Activated CD4-positive, alpha-beta memory T cell treated with anti-CD3 and anti-CD28 coated beads, Interleukin-2, amount 10 ng/mL, durations not matched to agents 7 days and 5 days (primary cell): ENCODE measurements at regions not wholly inside any gene's neighbourhood (a gene's known extent, or its start where the extent isn't known, plus 50 kb on each side); places are given as distances from the start of the nearest gene placed in this dataset.

Experiments
- CTCF ChIA-PET: fragments of 350-600 bp; sonication (Branson Sonifier 250); formaldehyde crosslinking; loops from one replicate; lab custom pipeline; 2021; ENCODE audit warnings: antibody characterized with exemption, inconsistent platforms; lab: Charles Lee
- POLR2A ChIA-PET: fragments of 350-600 bp; sonication (Branson Sonifier 250); formaldehyde crosslinking; loops from one replicate; lab custom pipeline; 2021; ENCODE audit warnings: antibody characterized with exemption; lab: Charles Lee
- DNase-seq: peaks from one replicate; pipeline ENCODE4 v3.0.0-alpha.2; 2020
- H3K27ac Mint-ChIP-seq: one replicate; pipeline ENCODE4 v1.8.0; 2021; ENCODE audit warnings: mild to moderate bottlenecking, mixed read lengths
- H3K27me3 Mint-ChIP-seq: one replicate; pipeline ENCODE4 v1.8.0; 2021; ENCODE audit warnings: mixed read lengths
- H3K36me3 Mint-ChIP-seq: one replicate; pipeline ENCODE4 v1.8.0; 2021; ENCODE audit warnings: low read depth, mixed read lengths
- H3K4me1 Mint-ChIP-seq: one replicate; pipeline ENCODE4 v1.8.0; 2021; ENCODE audit warnings: mixed read lengths
- H3K4me3 Mint-ChIP-seq: one replicate; pipeline ENCODE4 v1.8.0; 2021; ENCODE audit warnings: mild to moderate bottlenecking, mixed read lengths
- H3K9me3 Mint-ChIP-seq: one replicate; pipeline ENCODE4 v1.8.0; 2021; ENCODE audit warnings: mixed read lengths

- Mint-ChIP-seq H3K9me3 (no peaks in the 10 kb centered on the region), H3K4me3 (no peak overlapping the region), H3K36me3 (no peaks in the 10 kb centered on the region), H3K27ac (no peak overlapping the region), H3K4me1 (no peaks in the 10 kb centered on the region), H3K27me3 (no peaks in the 10 kb centered on the region)
- no peak for DNase-seq
- ChIA-PET CTCF (no interaction called here), POLR2A (no interaction called here)
These were observed 125.3 kb upstream of the GPC6 start for GRCh38 chr13:93101226-93101734.

- no peaks in the 10 kb centered on the region for H3K4me1 Mint-ChIP-seq
- POLR2A ChIA-PET = no interaction called here
- CTCF ChIA-PET = no interaction called here
- no peak overlapping the region for H3K4me3 Mint-ChIP-seq
- DNase-seq = no peak
- H3K27me3 Mint-ChIP-seq = no peaks in the 10 kb centered on the region
- no peaks in the 10 kb centered on the region for H3K36me3 Mint-ChIP-seq
- no peak overlapping the region for H3K27ac Mint-ChIP-seq
- H3K9me3 Mint-ChIP-seq = no peaks in the 10 kb centered on the region
These were observed 122.3 kb upstream of the GPC6 start for GRCh38 chr13:93104270-93104669.

- peaks cover 2% of the 10 kb centered on the region for H3K9me3 Mint-ChIP-seq
These were observed 118.5 kb upstream of the GPC6 start for GRCh38 chr13:93108111-93108601.

GRCh38 chr13:93116809-93117208, 109.8 kb upstream of the GPC6 start:
- POLR2A ChIA-PET = no interaction called here
- DNase-seq = no peak
- Mint-ChIP-seq H3K4me3 (no peak overlapping the region), H3K27ac (no peak overlapping the region), H3K9me3 (peaks cover 3% of the 10 kb centered on the region), H3K27me3 (no peaks in the 10 kb centered on the region), H3K36me3 (no peaks in the 10 kb centered on the region), H3K4me1 (no peaks in the 10 kb centered on the region)
- CTCF ChIA-PET = no interaction called here

More at GRCh38 chr13:93108111-93108601, 118.5 kb upstream of the GPC6 start:
- CTCF ChIA-PET = no interaction called here
- DNase-seq = no peak
- Mint-ChIP-seq H3K36me3 (no peaks in the 10 kb centered on the region), H3K4me3 (no peak overlapping the region), H3K27ac (no peak overlapping the region), H3K27me3 (no peaks in the 10 kb centered on the region), H3K4me1 (no peaks in the 10 kb centered on the region)
- POLR2A ChIA-PET = no interaction called here

DNA sequence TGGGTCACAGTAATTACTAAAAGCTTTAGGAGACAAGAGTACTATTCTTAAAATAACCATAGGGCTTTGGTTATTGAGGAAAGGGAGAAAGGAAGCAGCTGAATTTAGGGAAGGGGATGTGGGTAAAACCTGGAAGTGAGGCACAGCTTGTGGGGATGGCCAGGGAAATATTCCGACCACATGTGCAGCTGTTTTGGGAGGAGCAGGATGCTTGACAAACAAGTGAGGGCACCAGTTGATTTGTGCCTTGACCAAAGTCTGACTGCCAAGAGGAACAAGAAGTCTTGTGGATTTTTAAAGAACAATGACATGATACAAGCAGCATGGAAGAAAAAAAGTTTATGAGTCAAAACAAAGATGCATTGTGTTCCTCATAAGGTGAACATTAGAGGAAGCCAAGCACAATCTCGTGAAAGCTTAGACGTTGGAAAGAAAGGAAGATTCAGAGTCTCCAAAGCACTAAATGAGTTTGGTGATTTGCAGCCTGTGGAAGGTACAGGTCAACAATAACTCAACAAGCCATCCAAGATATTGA, 108.5 kb upstream of the GPC6 start:
- Mint-ChIP-seq H3K27ac (no peak overlapping the region), H3K36me3 (no peaks in the 10 kb centered on the region), H3K9me3 (peaks cover 3% of the 10 kb centered on the region), H3K4me3 (no peak overlapping the region), H3K4me1 (no peaks in the 10 kb centered on the region), H3K27me3 (no peaks in the 10 kb centered on the region)
- no peak for DNase-seq
- CTCF ChIA-PET = interaction anchor here (0.7 kb wide), 1 partner anchor 1249 kb away, joined by 3 read pairs; no protein-coding TSS in a partner anchor
- POLR2A ChIA-PET = no interaction called here

DNA sequence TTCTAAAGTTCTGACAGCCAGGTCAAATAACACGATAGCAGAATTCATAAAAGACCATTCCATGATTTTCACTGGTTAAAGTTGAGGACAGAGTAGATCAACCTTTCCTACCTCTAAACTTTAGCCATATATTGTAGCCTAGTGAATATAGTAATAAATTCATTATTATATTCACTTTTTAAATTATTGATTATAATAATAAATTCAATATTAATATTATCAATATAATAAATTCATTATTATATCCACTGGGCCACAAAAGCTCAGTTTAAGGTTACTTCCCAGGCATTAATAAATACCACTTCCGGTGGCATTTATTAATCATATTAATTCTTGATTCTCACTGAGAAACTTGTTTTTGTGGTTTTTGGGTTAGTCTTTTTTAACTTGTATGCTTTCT, 85.7 kb upstream of the GPC6 start:
- H3K4me1 Mint-ChIP-seq = no peaks in the 10 kb centered on the region
- no peak overlapping the region for H3K27ac Mint-ChIP-seq
- H3K9me3 Mint-ChIP-seq = peaks cover 4% of the 10 kb centered on the region
- DNase-seq = no peak
- CTCF ChIA-PET = no interaction called here
- H3K36me3 Mint-ChIP-seq = no peaks in the 10 kb centered on the region
- H3K27me3 Mint-ChIP-seq = no peaks in the 10 kb centered on the region
- POLR2A ChIA-PET = no interaction called here
- no peak overlapping the region for H3K4me3 Mint-ChIP-seq

GRCh38 chr13:93144031-93144430, 82.6 kb upstream of the GPC6 start:
- CTCF ChIA-PET = no interaction called here

GRCh38 chr13:93145199-93145598, 81.4 kb upstream of the GPC6 start:
- ChIA-PET POLR2A (no interaction called here), CTCF (no interaction called here)
- H3K4me3 Mint-ChIP-seq = no peak overlapping the region
- no peaks in the 10 kb centered on the region for H3K27me3 Mint-ChIP-seq
- H3K36me3 Mint-ChIP-seq = no peaks in the 10 kb centered on the region
- no peak overlapping the region for H3K27ac Mint-ChIP-seq
- H3K4me1 Mint-ChIP-seq = no peaks in the 10 kb centered on the region
- H3K9me3 Mint-ChIP-seq = no peaks in the 10 kb centered on the region
- DNase-seq = no peak

More at GRCh38 chr13:93144031-93144430, 82.6 kb upstream of the GPC6 start:
- no peak overlapping the region for H3K27ac Mint-ChIP-seq
- no peaks in the 10 kb centered on the region for H3K4me1 Mint-ChIP-seq
- H3K27me3 Mint-ChIP-seq = no peaks in the 10 kb centered on the region
- no peak overlapping the region for H3K4me3 Mint-ChIP-seq
- DNase-seq = no peak
- H3K9me3 Mint-ChIP-seq = peaks cover 4% of the 10 kb centered on the region
- POLR2A ChIA-PET = no interaction called here
- H3K36me3 Mint-ChIP-seq = no peaks in the 10 kb centered on the region

- H3K27ac Mint-ChIP-seq = no peak overlapping the region
- no peaks in the 10 kb centered on the region for H3K9me3 Mint-ChIP-seq
- ChIA-PET CTCF (no interaction called here), POLR2A (no interaction called here)
- H3K4me1 Mint-ChIP-seq = no peaks in the 10 kb centered on the region
- H3K36me3 Mint-ChIP-seq = no peaks in the 10 kb centered on the region
- DNase-seq = no peak
- no peaks in the 10 kb centered on the region for H3K27me3 Mint-ChIP-seq
- H3K4me3 Mint-ChIP-seq = no peak overlapping the region
These were observed 79.9 kb upstream of the GPC6 start for GRCh38 chr13:93146584-93147297.

DNA sequence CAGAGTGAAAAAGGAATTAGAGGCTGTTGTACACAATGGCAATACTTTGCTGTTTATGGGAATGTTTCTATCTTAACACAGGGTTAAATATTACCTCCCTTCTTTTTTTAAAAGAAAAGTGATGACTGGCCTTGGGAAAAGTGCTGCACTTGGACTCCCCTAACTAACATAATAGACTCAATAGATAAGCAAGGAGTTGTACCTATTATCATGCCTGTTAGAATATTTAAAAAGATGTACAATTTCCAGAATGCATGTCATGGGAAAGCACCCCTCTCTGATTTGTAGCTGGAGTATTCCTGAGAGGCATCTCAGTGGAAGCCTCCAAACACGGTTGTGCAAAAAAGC, 79.3 kb upstream of the GPC6 start:
- no peak for DNase-seq
- CTCF ChIA-PET = no interaction called here
- Mint-ChIP-seq H3K27me3 (no peaks in the 10 kb centered on the region), H3K9me3 (no peaks in the 10 kb centered on the region), H3K36me3 (no peaks in the 10 kb centered on the region), H3K27ac (no peak overlapping the region), H3K4me3 (no peak overlapping the region), H3K4me1 (no peaks in the 10 kb centered on the region)
- POLR2A ChIA-PET = no interaction called here

DNA sequence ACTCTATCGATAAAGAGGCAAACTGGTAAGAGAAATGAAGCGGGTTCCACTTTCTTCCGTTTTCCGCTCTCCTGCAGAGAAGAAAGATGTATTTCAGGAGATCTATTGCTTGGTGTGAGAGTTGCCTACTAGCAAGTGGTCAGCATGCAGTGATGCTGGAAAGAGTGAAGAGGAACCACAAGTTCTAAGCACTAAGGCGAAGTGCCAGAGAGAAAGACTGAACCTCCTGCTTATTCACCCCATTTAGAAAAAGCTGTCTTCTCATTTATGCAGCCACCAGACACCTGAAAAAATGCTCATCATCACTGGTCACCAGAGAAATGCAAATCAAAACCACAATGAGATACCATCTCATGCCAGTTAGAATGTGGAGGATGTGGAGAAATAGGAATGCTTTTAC, 78.7 kb upstream of the GPC6 start:
- Mint-ChIP-seq H3K9me3 (no peaks in the 10 kb centered on the region), H3K4me3 (no peak overlapping the region), H3K4me1 (no peaks in the 10 kb centered on the region), H3K36me3 (no peaks in the 10 kb centered on the region), H3K27ac (no peak overlapping the region), H3K27me3 (no peaks in the 10 kb centered on the region)
- ChIA-PET POLR2A (no interaction called here), CTCF (no interaction called here)
- DNase-seq = no peak

GRCh38 chr13:93151277-93151676, 75.3 kb upstream of the GPC6 start:
- no peak for DNase-seq
- POLR2A ChIA-PET = no interaction called here
- CTCF ChIA-PET = no interaction called here
- Mint-ChIP-seq H3K36me3 (no peaks in the 10 kb centered on the region), H3K27ac (no peak overlapping the region), H3K27me3 (no peaks in the 10 kb centered on the region), H3K9me3 (no peaks in the 10 kb centered on the region), H3K4me1 (no peaks in the 10 kb centered on the region), H3K4me3 (no peak overlapping the region)

DNA sequence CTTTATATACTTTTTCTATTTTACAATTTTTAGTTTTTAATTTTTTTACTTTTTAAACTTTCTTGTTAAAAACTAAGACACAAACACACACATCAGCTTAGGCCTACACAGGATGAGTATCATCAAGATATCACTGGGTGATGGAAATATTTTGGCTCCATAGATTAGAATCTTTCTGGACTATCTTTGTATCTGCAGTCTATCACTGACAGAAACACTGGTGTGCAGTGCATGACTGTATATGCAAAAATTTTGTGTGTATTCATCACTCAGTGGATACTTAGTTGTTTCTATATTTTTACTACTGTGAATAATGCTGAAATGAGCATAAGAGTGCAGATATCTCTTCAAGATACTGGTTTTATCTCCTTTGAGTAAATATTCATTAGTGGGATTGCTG, 68.0 kb upstream of the GPC6 start:
- no peaks in the 10 kb centered on the region for H3K36me3 Mint-ChIP-seq
- CTCF ChIA-PET = no interaction called here
- DNase-seq = no peak

DNA sequence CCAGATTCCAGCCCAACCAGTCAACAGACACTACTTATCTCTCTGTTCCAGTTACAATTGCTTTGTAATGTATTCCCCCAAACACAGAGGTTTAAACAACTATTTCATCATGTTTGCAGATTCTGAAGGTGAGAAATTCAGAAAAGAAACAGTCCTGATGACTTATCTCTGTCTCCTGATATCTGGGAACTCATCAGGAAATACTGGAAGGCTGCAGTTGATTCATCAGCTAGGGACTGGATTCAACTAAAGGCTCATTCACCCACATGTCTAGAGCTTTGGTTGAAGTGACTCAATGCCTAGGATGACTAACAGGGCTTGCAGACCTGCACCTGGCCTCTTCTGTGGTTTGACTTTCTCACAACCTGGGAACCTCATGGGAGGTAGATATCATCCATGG, 56.6 kb upstream of the GPC6 start:
- Mint-ChIP-seq H3K27me3 (no peaks in the 10 kb centered on the region), H3K4me3 (no peak overlapping the region), H3K9me3 (no peaks in the 10 kb centered on the region), H3K36me3 (no peaks in the 10 kb centered on the region), H3K4me1 (no peaks in the 10 kb centered on the region), H3K27ac (no peak overlapping the region)
- ChIA-PET CTCF (no interaction called here), POLR2A (no interaction called here)
- no peak for DNase-seq

More for the DNA sequence above, 68.0 kb upstream of the GPC6 start:
- Mint-ChIP-seq H3K27me3 (no peaks in the 10 kb centered on the region), H3K4me3 (no peak overlapping the region), H3K4me1 (no peaks in the 10 kb centered on the region), H3K9me3 (peaks cover 2% of the 10 kb centered on the region), H3K27ac (no peak overlapping the region)
- POLR2A ChIA-PET = no interaction called here
